ENCODE measurements at regions not wholly inside any gene's neighbourhood (a gene's known extent, or its start where the extent isn't known, plus 50 kb on each side); places are given as distances from the start of the nearest gene placed in this dataset.

DNA sequence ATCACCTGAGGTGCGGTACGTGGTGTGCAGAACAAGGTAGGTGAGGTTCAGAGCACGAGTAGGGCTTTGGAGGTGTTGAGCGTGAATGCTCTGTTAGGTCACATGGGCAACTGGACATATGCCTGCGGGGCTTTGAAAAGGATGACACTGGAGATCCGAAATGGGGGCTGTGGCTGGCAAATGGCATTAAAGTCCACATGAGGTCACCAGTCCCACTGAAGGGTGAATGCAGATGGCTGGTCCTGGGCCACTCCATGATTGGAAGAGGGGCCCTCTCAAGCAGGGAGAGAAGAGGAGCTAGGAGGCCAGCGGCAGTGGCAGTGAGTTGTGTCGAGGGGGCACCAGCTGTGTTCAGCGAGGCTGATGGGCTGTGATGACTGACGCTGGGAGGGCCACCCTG lies 254.9 kb upstream of the SHH start:
- Mint-ChIP-seq H3K4me3 (no peak overlapping the region), H3K36me3 (ENCODE audit: low read depth) (no peaks in the 10 kb centered on the region), H3K27me3 (ENCODE audit: low read depth) (no peaks in the 10 kb centered on the region), H3K9me3 (ENCODE audit: insufficient read depth) (no peaks in the 10 kb centered on the region), H3K4me1 (ENCODE audit: low read depth) (no peaks in the 10 kb centered on the region), H3K27ac (no peak overlapping the region)
- ChIA-PET CTCF (no interaction called here), POLR2A (no interaction called here)
- DNase-seq, result no peak
- no peak for ATAC-seq

DNA sequence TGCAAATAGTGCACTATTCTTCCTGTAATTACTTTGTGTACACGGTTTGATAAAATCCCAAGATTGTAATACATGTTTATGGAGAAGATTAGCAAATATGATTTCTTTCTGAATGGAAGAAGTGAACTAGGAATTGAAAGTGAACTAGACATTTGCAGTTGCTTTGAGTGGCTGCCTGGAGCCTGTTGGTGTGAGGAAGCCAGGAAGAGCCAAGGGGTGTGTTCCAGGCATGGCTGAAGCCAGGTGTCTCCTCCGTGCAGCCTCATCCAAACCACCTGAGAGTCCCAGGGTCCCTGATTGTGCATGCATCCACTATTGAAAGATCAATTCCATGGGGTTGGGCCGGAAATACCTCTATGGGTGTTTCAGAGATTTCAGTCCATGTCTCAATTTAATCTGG lies 253.1 kb upstream of the SHH start:
- Mint-ChIP-seq H3K9me3 (ENCODE audit: insufficient read depth) (no peaks in the 10 kb centered on the region), H3K4me1 (ENCODE audit: low read depth) (no peaks in the 10 kb centered on the region), H3K27ac (no peak overlapping the region), H3K4me3 (no peak overlapping the region), H3K36me3 (ENCODE audit: low read depth) (no peaks in the 10 kb centered on the region), H3K27me3 (ENCODE audit: low read depth) (no peaks in the 10 kb centered on the region)
- ChIA-PET POLR2A (no interaction called here), CTCF (no interaction called here)
- ATAC-seq, result no peak
- no peak for DNase-seq

DNA sequence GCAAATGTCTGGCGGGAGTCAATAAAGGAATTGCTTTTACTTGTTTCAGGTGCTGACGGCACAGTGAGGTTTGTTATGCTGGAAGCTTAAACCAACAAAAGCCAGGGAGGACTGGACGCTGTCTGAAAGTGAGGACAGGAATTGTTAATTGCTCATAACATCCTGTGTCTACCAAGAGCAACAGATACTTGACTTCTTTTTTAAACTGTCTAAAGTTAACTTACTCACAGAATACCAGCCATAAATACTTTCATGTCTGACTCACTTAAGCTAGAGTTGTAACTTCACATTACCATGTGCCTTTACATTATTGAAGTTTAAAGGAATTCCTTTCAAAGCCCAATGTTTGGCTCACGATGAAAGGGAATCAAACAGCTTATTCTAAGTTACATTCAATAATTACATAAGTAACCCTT lies 252.7 kb upstream of the SHH start:
- no peak overlapping the region for H3K4me3 Mint-ChIP-seq
- DNase-seq, result no peak
- H3K27me3 Mint-ChIP-seq (ENCODE audit: low read depth), result no peaks in the 10 kb centered on the region
- CTCF ChIA-PET, result no interaction called here
- H3K36me3 Mint-ChIP-seq (ENCODE audit: low read depth), result no peaks in the 10 kb centered on the region
- POLR2A ChIA-PET, result no interaction called here
- no peak for ATAC-seq
- no peaks in the 10 kb centered on the region for H3K9me3 Mint-ChIP-seq (ENCODE audit: insufficient read depth)
- no peaks in the 10 kb centered on the region for H3K4me1 Mint-ChIP-seq (ENCODE audit: low read depth)
- no peak overlapping the region for H3K27ac Mint-ChIP-seq

GRCh38 chr7:156063241-156063810 lies 251.1 kb upstream of the SHH start:
- Mint-ChIP-seq H3K4me3 (no peak overlapping the region), H3K9me3 (ENCODE audit: insufficient read depth) (no peaks in the 10 kb centered on the region), H3K36me3 (ENCODE audit: low read depth) (no peaks in the 10 kb centered on the region), H3K4me1 (ENCODE audit: low read depth) (no peaks in the 10 kb centered on the region), H3K27ac (no peak overlapping the region), H3K27me3 (ENCODE audit: low read depth) (no peaks in the 10 kb centered on the region)
- POLR2A ChIA-PET, result interaction anchor here (0.6 kb wide), 1 partner anchor 88 kb away, joined by 4 read pairs; no protein-coding TSS in a partner anchor
- CTCF ChIA-PET, result no interaction called here
- ATAC-seq, result no peak
- no peak for DNase-seq

GRCh38 chr7:156062286-156062685 lies 250.0 kb upstream of the SHH start:
- ChIA-PET POLR2A (no interaction called here), CTCF (no interaction called here)
- Mint-ChIP-seq H3K9me3 (ENCODE audit: insufficient read depth) (no peaks in the 10 kb centered on the region), H3K27me3 (ENCODE audit: low read depth) (no peaks in the 10 kb centered on the region), H3K4me3 (no peak overlapping the region), H3K36me3 (ENCODE audit: low read depth) (no peaks in the 10 kb centered on the region), H3K4me1 (ENCODE audit: low read depth) (no peaks in the 10 kb centered on the region), H3K27ac (no peak overlapping the region)
- DNase-seq, result no peak
- no peak for ATAC-seq

- no peaks in the 10 kb centered on the region for H3K4me1 Mint-ChIP-seq (ENCODE audit: low read depth)
- H3K4me3 Mint-ChIP-seq, result no peak overlapping the region
- no peaks in the 10 kb centered on the region for H3K27me3 Mint-ChIP-seq (ENCODE audit: low read depth)
- DNase-seq (no peak), ATAC-seq (no peak)
- CTCF ChIA-PET, result no interaction called here
- no peaks in the 10 kb centered on the region for H3K9me3 Mint-ChIP-seq (ENCODE audit: insufficient read depth)
- no peak overlapping the region for H3K27ac Mint-ChIP-seq
- H3K36me3 Mint-ChIP-seq (ENCODE audit: low read depth), result no peaks in the 10 kb centered on the region
- POLR2A ChIA-PET, result no interaction called here
Measured at GRCh38 chr7:156061689-156062255, 249.5 kb upstream of the SHH start.

GRCh38 chr7:156060925-156061324 lies 248.7 kb upstream of the SHH start:
- Mint-ChIP-seq H3K27me3 (ENCODE audit: low read depth) (no peaks in the 10 kb centered on the region), H3K27ac (no peak overlapping the region), H3K36me3 (ENCODE audit: low read depth) (no peaks in the 10 kb centered on the region), H3K4me1 (ENCODE audit: low read depth) (no peaks in the 10 kb centered on the region), H3K9me3 (ENCODE audit: insufficient read depth) (no peaks in the 10 kb centered on the region), H3K4me3 (no peak overlapping the region)
- CTCF ChIA-PET, result no interaction called here
- DNase-seq (no peak), ATAC-seq (no peak)
- POLR2A ChIA-PET, result no interaction called here

- POLR2A ChIA-PET, result no interaction called here
- no peak overlapping the region for H3K4me3 Mint-ChIP-seq
- no peaks in the 10 kb centered on the region for H3K36me3 Mint-ChIP-seq (ENCODE audit: low read depth)
- no peak for ATAC-seq
- H3K9me3 Mint-ChIP-seq (ENCODE audit: insufficient read depth), result no peaks in the 10 kb centered on the region
- no peak for DNase-seq
- CTCF ChIA-PET, result no interaction called here
- no peaks in the 10 kb centered on the region for H3K4me1 Mint-ChIP-seq (ENCODE audit: low read depth)
- H3K27me3 Mint-ChIP-seq (ENCODE audit: low read depth), result no peaks in the 10 kb centered on the region
- H3K27ac Mint-ChIP-seq, result no peak overlapping the region
Measured at GRCh38 chr7:156059369-156059768, 247.1 kb upstream of the SHH start.

GRCh38 chr7:156058248-156058647 lies 246.0 kb upstream of the SHH start:
- CTCF ChIA-PET, result no interaction called here
- no peak for DNase-seq
- H3K4me3 Mint-ChIP-seq, result no peak overlapping the region
- no peaks in the 10 kb centered on the region for H3K27me3 Mint-ChIP-seq (ENCODE audit: low read depth)
- no peaks in the 10 kb centered on the region for H3K9me3 Mint-ChIP-seq (ENCODE audit: insufficient read depth)
- no peaks in the 10 kb centered on the region for H3K36me3 Mint-ChIP-seq (ENCODE audit: low read depth)
- ATAC-seq, result no peak
- POLR2A ChIA-PET, result no interaction called here
- H3K4me1 Mint-ChIP-seq (ENCODE audit: low read depth), result no peaks in the 10 kb centered on the region
- H3K27ac Mint-ChIP-seq, result no peak overlapping the region

DNA sequence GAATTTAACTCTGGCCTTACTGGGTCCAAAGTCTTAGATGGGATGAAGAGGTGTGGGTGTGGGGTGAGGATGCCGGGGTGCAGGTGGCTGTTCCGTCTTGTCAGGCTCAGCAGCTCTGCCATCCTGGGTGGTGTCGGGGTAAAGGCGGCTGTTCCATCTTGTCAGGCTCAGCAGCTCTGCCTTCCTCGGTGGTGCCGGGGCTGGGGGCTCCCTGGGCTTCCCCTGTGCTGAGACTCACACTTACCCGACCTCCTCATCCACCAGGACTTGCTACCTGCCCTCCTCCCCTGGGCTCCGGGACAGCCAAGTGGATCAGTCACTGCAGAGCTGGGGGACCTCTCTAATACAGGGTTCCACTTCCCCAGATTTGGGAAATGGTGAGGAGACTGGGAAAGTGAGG lies 244.3 kb upstream of the SHH start:
- ChIA-PET CTCF (no interaction called here), POLR2A (no interaction called here)
- H3K27me3 Mint-ChIP-seq (ENCODE audit: low read depth), result no peaks in the 10 kb centered on the region
- DNase-seq, result no peak
- no peaks in the 10 kb centered on the region for H3K9me3 Mint-ChIP-seq (ENCODE audit: insufficient read depth)
- H3K4me1 Mint-ChIP-seq (ENCODE audit: low read depth), result no peaks in the 10 kb centered on the region
- no peak overlapping the region for H3K4me3 Mint-ChIP-seq
- no peak for ATAC-seq
- H3K27ac Mint-ChIP-seq, result no peak overlapping the region
- no peaks in the 10 kb centered on the region for H3K36me3 Mint-ChIP-seq (ENCODE audit: low read depth)

DNA sequence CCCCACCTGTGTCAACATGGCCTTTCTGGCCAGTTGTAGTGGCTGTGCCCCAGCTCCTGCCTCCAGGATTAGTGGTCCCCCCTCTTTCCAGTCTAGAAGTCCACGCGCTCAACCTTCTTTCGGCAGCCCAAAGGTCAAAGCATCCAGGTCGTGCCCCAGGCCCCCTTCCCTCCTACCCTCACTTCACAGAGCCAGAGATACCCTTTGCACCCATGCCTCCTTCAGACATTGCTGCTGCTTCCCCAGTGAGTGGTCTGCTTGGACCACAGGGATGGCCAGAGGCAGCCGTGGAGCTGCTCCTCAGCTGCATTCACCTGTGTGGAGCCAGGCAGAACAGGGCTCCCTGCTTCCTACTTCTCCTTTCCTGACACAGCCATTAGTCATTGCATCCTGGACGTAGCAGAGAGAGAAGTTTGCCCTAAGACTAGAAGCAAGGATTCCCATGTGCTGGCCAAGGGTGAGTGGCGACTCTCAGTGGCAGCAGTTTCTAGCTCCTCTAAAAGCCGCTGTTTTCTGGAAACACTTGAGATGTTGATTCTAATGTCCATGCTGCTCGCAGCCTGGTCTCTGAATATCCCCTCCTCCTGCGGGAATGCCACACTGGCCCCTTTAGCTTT lies 243.1 kb upstream of the SHH start:
- H3K9me3 Mint-ChIP-seq (ENCODE audit: insufficient read depth), result no peaks in the 10 kb centered on the region
- H3K27ac Mint-ChIP-seq, result no peak overlapping the region
- H3K27me3 Mint-ChIP-seq (ENCODE audit: low read depth), result no peaks in the 10 kb centered on the region
- ChIA-PET POLR2A (no interaction called here), CTCF (no interaction called here)
- H3K4me3 Mint-ChIP-seq, result no peak overlapping the region
- H3K4me1 Mint-ChIP-seq (ENCODE audit: low read depth), result no peaks in the 10 kb centered on the region
- DNase-seq (no peak), ATAC-seq (no peak)
- no peaks in the 10 kb centered on the region for H3K36me3 Mint-ChIP-seq (ENCODE audit: low read depth)

DNA sequence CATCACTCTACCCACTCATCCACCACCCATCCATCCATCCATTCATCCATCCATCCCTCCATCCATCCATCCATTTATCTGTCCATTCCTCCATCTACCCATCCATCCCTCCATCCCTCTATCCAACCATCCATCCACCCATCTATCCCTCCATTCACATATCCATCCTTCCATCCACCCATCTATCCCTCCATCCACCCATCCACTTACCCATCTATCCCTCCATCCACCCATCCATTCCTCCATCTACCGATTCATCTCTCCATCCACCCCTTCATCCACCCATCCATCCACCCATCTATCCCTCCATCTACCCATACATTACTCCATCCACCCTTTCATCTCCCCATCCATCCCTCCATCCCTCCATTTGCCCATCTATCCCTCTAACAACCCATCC lies 239.6 kb upstream of the SHH start:
- H3K4me3 Mint-ChIP-seq, result no peak overlapping the region
- ChIA-PET CTCF (no interaction called here), POLR2A (no interaction called here)
- H3K36me3 Mint-ChIP-seq (ENCODE audit: low read depth), result no peaks in the 10 kb centered on the region
- no peak overlapping the region for H3K27ac Mint-ChIP-seq
- H3K4me1 Mint-ChIP-seq (ENCODE audit: low read depth), result no peaks in the 10 kb centered on the region
- no peak for ATAC-seq
- H3K27me3 Mint-ChIP-seq (ENCODE audit: low read depth), result peaks cover 2% of the 10 kb centered on the region
- DNase-seq, result no peak
- no peaks in the 10 kb centered on the region for H3K9me3 Mint-ChIP-seq (ENCODE audit: insufficient read depth)

Data from activated CD8-positive, alpha-beta T cell treated with anti-CD3 and anti-CD28 coated beads, Interleukin-2, amount 10 ng/mL, durations not matched to agents 7 days and 5 days (primary cell).